Activated naive CD4-positive, alpha-beta T cell (primary cell): ENCODE measurements at regions not wholly inside any gene's neighbourhood (a gene's known extent, or its start where the extent isn't known, plus 50 kb on each side); places are given as distances from the start of the nearest gene placed in this dataset.
"Not testable (repeated sequence)": the region's sequence is repeated elsewhere in the genome, so short reads cannot be mapped to it uniquely, and the experiment has no call there.

ENCODE experiments used
- DNase-seq, 4 experiments: peaks; one replicate each; lab custom pipeline; 2025; lab: John Stamatoyannopoulos, UW

GRCh38 chr3:88000853-88001252, 58.0 kb downstream of the CGGBP1 start:
- no peak for DNase-seq

- DNase-seq, result no peak
Measured at GRCh38 chr3:87997966-87998365, 60.8 kb downstream of the CGGBP1 start.

DNA sequence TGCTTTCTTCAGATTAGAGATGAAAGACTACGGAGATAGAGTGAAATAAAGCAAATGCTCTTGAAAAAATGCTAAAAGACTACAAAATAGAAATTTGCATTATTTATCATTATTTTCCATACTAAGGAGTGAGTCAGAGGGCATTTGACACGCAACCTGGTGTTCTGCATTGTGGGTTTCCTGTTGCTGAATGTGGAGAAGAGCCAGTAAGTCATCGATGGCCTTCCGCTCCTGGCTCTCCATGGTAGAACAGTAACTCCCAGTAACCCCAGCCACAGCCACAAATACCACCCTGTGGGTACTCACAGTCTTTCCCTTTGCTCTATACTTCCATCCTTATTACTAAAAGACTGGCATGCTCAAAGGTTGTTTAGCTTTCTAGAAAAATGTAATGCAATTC, 61.5 kb downstream of the CGGBP1 start:
- DNase-seq, result no peak

GRCh38 chr3:87996882-87997281, 61.9 kb downstream of the CGGBP1 start:
- no peak for DNase-seq

DNA sequence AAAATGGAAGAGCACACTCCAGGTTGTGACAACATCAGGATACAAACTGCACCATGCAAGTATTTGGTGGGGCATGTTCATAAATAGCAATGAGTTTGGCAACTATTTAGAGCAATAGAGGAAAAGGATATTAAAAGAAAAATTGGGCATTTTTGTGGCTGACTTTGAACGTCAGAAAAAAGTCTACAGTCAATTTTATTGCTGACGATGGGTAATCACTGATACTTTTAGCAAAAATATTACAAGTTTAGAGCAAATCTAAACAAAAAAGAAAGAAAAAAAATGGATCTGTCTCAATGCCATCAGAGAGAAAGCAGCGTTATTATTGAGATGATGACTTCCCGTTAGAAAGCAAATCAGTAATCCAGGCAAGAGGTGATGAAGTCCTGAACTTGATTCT, 65.2 kb downstream of the CGGBP1 start:
- no peak for DNase-seq

DNA sequence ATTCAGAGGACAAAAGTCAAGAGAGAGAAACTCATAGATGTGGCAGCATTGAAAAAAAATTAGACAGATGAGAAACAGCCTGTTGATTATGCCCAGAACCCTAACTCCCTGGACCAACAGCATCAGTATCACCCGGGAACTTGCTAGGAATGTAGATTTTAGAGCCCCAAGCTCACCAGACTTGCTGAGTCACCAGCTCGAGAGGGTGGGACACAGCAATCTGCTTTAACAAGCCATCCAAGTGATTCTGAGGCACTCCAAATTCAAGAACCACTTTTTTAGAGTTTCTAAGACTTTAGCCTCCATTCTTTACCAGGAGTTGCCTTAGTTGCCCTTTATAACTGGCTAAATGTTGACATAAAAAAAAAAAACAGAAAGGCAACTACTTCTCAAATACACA, 70.9 kb downstream of the CGGBP1 start:
- DNase-seq, result no peak

- DNase-seq, result no peak
Measured at GRCh38 chr3:87982421-87982820, 76.4 kb downstream of the CGGBP1 start.

- DNase-seq, result no peak
Measured at GRCh38 chr3:87979527-87979926, 79.3 kb downstream of the CGGBP1 start.

GRCh38 chr3:87977765-87978164, 81.0 kb downstream of the CGGBP1 start:
- no peak for DNase-seq

GRCh38 chr3:87975716-87976115, 83.1 kb downstream of the CGGBP1 start:
- no peak for DNase-seq

DNA sequence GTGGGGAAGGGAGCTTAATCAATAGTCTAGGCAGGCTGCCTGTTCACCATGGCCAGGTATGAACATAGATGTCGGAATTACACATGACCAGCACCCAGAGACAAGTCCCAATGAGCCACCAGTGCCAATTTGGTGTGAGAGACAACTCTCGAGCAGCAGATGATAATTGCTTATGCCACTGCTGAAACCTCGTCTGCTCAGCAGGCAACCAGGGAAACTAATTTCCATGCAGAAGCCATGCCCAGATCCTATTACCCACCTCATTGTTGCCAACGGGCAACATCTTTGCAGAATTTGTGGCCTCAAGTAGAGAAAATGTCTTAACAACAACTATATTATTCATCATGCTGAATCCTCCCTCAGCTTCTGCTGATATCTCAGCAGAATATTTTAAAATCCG, 84.9 kb downstream of the CGGBP1 start:
- DNase-seq, result no peak

DNA sequence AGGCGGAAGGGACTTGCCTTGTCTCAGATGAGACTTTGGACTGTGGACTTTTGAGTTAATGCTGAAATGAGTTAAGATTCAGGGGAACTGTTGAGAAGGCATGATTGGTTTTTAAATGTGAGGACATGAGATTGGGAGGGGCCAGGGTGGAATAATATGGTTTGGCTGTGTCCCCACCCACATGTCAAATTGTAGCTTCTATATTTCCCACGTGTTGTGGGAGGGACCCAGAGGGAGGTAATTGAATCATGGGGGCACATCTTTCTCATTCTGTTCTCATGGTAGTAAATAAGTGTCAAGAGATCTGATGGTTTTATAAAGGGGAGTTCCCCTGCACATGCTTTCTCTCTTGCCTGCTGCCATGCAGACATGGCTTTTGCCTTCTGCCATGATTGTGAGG, 89.2 kb downstream of the CGGBP1 start:
- no peak for DNase-seq

DNA sequence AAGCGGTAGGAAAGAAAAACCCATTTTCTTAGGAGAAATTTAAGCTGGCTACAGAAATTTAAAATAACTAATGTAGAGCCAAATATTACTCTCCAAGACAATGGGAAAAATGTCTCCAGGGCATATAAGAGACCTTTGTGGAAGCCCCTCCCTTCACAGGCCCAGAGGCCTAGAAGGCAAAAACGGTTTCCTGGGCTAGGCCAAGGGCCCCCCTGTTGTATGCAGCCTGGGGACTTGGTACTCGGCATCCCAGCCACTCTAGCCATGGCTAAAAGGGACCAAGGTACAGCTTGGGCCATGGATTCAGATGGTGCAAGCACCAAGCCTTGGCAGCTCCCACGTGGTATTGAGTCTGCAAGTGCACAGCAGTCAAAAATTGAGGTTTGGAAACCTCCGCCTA, 90.1 kb downstream of the CGGBP1 start:
- no peak for DNase-seq

DNA sequence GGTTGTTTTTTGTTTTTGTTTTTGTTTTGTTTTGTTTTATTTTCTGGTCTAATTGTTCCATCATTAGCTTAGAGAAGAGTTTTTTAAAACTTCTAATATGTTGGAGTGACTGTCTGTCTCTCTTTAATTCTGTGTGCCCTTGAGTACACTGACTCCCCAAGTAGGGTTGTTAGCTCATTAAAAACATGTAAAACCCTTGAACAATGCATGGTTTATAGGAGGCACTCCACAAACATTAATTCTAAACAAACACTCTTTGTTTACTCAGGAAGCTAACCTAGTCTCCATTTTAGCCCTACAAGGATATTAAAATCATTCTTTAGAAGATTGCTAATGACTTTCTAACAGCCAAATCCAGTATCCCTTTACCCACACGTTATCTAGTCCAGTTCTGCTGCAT, 100.5 kb downstream of the CGGBP1 start:
- DNase-seq, result no peak

GRCh38 chr3:87957575-87957974, 101.2 kb downstream of the CGGBP1 start:
- no peak for DNase-seq

GRCh38 chr3:87949879-87950208, 109.0 kb downstream of the CGGBP1 start:
- DNase-seq, result no peak

DNA sequence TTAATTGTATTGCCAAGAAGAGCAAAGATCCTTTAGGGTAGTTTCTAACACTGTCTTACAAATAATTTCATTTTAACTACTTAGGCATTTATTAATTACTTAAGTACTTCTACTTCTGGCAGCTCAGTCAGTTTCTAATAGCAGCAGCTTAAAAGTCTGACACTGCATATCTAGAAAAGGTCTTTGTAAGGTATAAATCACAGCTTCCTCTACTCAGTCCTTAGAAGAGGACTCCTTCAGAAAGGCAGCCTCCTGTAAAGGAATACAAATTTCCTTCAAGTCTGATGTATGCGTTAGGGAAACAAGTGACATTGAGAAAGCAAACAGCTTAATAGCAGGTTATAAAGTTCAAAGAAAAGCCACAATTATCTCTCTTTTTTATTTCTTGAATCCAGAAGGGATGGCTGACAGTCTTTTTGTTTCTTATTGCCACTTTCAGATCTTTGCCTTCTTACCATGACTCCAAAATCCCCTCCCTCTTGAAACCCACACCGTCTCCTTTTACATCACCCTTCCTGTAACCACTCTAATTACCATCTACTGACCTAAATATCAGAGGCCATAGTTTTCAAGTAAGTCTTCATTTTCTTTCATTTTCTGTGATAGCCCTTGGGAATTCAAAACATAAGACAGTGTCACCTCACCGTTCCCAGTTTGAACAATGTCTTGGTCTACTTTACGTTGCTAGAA, 109.5 kb downstream of the CGGBP1 start:
- DNase-seq, result no peak

DNA sequence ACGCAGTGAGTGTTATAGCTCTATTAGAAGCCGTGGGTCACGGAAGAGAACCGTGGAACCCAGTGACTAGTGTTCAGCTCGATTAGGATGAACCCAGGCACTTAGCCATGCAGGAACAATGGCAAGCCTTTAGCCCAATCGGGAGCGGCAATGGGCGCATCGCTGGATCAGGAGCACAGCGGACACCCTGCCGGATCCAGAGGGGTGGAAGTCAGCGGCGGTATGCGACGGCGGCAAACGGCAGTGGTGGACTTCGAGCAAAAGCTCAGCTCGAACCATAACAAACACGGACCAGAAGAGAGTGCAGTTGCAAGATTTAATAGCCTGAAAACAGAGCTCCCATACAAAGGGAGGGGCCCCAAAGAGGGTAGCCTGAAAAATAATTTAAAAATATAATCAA, 112.8 kb downstream of the CGGBP1 start:
- DNase-seq, result not testable (repeated sequence)

- DNase-seq, result not testable (repeated sequence)
Measured at GRCh38 chr3:87942256-87942655, 116.5 kb downstream of the CGGBP1 start.

DNA sequence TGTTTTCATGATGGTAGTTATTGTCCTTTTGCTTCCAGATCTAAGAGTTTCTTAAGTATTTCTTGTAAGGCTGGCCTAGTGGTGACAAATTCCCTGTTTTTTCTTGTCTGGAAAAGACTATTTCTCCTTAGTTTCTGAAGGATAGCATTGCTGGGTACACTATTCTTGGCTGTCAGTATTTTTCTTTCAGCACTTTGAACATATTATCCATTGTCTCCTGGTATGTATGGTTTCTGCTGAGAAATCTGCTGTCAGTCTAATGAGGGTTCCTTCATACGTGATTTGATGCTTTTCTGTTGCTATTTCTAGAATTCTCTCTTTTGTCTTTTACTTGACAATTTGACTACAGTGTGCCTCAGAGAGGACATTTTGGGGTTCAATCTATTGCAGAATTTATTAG, 134.3 kb downstream of the CGGBP1 start:
- DNase-seq, result no peak

GRCh38 chr3:87920549-87920948, 138.3 kb downstream of the CGGBP1 start:
- DNase-seq, result no peak

DNA sequence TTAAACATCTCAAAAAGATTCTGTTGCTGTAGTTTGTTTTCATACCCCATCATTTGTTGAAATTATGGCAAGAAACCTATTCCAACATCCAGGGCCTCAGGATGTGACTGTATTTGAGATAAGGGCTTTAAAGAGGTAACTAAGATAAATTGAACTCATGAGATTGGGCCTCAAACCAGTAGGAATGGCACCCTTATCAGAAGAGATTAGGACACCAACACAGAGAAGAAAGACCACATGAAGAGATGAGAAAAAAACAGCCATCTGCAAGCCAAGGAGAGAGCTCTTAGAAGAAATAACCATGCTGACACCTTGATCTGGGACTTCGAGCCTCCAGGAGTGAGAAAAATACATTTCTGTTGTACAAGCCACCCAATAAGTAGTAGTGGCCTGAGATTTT, 157.7 kb downstream of the CGGBP1 start:
- DNase-seq, result no peak

DNA sequence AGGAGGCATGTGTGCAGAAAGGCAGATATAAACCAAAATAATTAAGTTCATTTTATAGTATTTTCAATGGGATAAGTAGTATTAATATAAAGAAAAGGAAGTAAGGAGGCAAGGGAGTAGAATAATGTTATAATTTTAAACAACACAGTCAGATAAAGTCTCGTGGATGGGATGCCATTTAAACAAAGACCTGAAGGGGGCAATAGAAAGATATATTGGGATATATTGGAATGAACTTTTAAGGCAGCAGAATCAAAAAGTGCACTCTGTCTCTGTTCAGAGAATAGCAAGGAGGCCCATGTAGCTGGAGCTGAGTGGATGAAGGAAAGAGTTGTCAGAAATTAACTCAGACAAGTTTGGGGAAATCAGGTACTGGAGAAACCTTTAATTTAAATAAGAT, 158.7 kb downstream of the CGGBP1 start:
- DNase-seq, result no peak

DNA sequence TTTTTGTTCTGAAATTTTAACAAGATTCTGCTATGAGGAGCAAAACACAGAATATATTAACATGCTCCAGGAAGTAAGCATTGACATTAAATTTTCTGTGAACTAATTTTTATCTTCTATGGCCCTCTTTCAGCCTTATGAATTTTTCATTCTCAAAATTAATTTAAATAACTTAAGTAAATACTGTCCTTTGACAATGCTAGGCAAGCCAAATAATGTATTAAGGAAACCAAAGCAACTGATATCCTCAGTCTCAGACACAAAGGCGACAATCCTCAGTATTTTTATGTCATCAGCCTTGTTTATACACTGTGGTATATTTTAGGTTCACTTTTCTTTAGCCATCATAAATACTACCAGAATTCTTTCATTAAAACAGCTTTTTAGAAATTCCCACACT, 159.8 kb downstream of the CGGBP1 start:
- no peak for DNase-seq

DNA sequence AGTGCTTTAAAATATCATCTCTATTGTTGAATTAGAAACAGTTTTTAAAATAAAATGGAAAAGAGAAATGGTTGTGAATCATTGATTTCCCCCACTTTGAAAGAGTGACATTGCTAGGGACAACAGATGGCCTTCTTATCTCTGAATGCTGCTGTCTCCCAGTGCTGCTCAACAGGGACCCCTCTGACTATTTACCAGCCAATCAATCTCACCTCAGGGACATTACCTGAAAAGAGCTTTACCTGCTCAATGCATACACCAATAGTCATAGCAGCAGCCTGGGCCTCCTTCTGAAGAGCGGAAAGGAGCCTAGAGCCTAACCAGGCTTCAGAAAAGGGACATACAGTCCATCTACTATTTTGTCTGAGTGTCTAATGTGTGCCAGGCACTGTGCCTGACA, 162.8 kb downstream of the CGGBP1 start:
- no peak for DNase-seq
